GM23248 (cell line): ENCODE measurements at regions not wholly inside any gene's neighbourhood (a gene's known extent, or its start where the extent isn't known, plus 50 kb on each side); places are given as distances from the start of the nearest gene placed in this dataset.

ENCODE experiments used
- EZH2 ChIP-seq: fragments of 200-600 bp; sonication (generic); IDR thresholded peaks from 2 replicates; pipeline ENCODE4 v1.6.1; 2018; ENCODE audit warnings: antibody characterized with exemption, mild to moderate bottlenecking; ENCODE audit not compliant: insufficient read depth, poor library complexity, severe bottlenecking
- EZH2phosphoT487 ChIP-seq: fragments of 200-600 bp; sonication (generic); IDR thresholded peaks from 2 replicates; pipeline ENCODE4 v1.6.1; 2018; ENCODE audit warnings: antibody characterized with exemption, moderate library complexity, mild to moderate bottlenecking, low read depth; ENCODE audit not compliant: insufficient read depth

DNA sequence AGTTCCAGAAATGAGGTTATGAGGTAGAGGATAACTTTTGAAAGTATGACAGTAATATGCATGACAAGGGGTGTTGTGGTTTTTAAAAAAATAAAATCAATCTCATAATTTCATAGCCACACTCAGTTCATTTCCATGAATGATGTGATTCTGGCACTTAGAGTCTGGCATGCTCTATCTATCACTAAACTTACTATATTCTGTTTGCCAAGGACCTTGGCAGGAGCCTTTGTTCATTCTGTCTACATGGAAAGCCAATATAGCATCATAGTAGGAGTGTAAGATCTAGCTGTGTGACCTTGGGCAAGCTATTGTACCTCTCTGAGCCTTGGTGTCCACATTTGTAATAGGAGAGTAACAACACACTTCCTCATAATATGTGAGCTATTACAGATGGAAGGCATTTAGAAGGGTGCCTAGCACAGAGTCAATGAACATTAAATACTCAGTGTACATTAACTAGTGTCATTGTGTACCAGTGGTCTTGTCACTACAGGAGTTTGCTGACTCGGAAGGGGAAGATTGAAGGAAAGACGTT lies 507.6 kb downstream of the SOX6 start:
- no peak for TF ChIP-seq EZH2phosphoT487
- no peak for TF ChIP-seq EZH2
